ENCODE measurements at regions not wholly inside any gene's neighbourhood (a gene's known extent, or its start where the extent isn't known, plus 50 kb on each side); places are given as distances from the start of the nearest gene placed in this dataset.

- no peak for TF ChIP-seq ELF1 (IDR thresholded peaks at IDR 0.05; ENCODE audit: borderline replicate concordance, low read depth)
- TF ChIP-seq SIN3A (IDR thresholded peaks at IDR 0.05; ENCODE audit: low read depth), result no peak
Measured at GRCh38 chr5:96537386-96537785, 104.3 kb upstream of the PCSK1 start (continued).

DNA sequence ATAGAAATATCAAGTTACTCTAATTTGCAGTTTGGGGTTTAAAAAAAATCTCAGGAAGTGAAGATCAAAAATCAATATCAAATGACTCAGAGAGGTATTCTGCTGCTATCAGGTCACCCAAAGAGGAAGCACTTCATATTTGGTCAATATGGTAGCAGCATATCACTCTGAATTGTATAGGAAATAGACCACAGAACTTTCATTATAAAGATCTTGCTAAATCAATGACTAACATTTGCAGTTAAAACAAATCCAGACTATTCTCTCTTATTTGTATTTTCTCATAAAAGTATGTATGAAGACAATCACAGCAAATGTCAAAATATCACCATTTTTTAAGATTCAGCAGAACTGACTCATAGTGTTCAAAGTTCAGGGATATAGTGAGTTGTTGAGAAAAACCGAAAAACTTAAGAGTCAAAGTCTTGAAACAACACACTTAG lies 105.8 kb upstream of the PCSK1 start:
- intact Hi-C loops (cut with micrococcal nuclease), result no loop called here
- Histone ChIP-seq H3K27ac (ENCODE audit: low read depth, low read length) (no peak overlapping the region), H3K9me2 (ENCODE audit: insufficient read depth) (0 out of 2 replicates have a peak, but pooled peaks cover 3% of the 10 kb centered on the region), H2AFZ (ENCODE audit: low read depth, low read length, poor library complexity, severe bottlenecking) (peak overlapping the region; percentile 37), H3K27me3 (ENCODE audit: insufficient read depth, low read length) (no peaks in the 10 kb centered on the region), H3K9ac (ENCODE audit: low read length) (no peak overlapping the region), H3K4me3 (replicated peaks in 1 of 2; ENCODE audit: low read depth in 1 of 2, low read length in 2 of 2) (no peak overlapping the region), H3K36me3 (ENCODE audit: control insufficient read depth in 1 of 2, insufficient read depth in 2 of 2, low read length in 2 of 2) (no peaks in the 10 kb centered on the region), H3K79me2 (ENCODE audit: insufficient read depth, low read length) (no peaks in the 10 kb centered on the region), H4K20me1 (ENCODE audit: insufficient read depth) (no peaks in the 10 kb centered on the region), H3K9me3 (ENCODE audit: control insufficient read depth in 1 of 2, insufficient read depth in 1 of 2, low read depth in 1 of 2, low read length in 2 of 2) (no peaks in the 10 kb centered on the region), H3K4me1 (ENCODE audit: control insufficient read depth in 1 of 2, insufficient read depth in 2 of 2, low read length in 2 of 2) (peaks cover 3 to 19% of the 10 kb centered on the region in 2 experiments; a peak in 3 of 4 replicates), H3K4me2 (ENCODE audit: low read length) (peak overlapping the region; percentile 37)
- ATAC-seq, result peak; percentile 55; the same call in 1 of the 2 replicates
- peak; percentile 34; the same call in 1 of the 2 replicates for TF ChIP-seq JUND (IDR thresholded peaks at IDR 0.05)
- TF ChIP-seq ELF1 (IDR thresholded peaks at IDR 0.05; ENCODE audit: borderline replicate concordance, low read depth), result no peak
- TF ChIP-seq TCF7L2 (IDR thresholded peaks at IDR 0.05; ENCODE audit: borderline replicate concordance, extremely low read depth, insufficient read depth, insufficient read length), result no peak
- TF ChIP-seq, protein P1, sequence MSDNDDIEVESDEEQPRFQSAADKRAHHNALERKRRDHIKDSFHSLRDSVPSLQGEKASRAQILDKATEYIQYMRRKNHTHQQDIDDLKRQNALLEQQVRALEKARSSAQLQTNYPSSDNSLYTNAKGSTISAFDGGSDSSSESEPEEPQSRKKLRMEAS (IDR thresholded peaks at IDR 0.05), result no peak
- TF ChIP-seq EGR1 (IDR thresholded peaks at IDR 0.05; ENCODE audit: low read depth), result no peak
- TF ChIP-seq, protein P2, sequence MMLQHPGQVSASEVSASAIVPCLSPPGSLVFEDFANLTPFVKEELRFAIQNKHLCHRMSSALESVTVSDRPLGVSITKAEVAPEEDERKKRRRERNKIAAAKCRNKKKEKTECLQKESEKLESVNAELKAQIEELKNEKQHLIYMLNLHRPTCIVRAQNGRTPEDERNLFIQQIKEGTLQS (IDR thresholded peaks at IDR 0.05), result no peak
- no peak for TF ChIP-seq ZNF274 (IDR thresholded peaks at IDR 0.05; ENCODE audit: low read depth, low read length)
- no peak for TF ChIP-seq CBX3 (IDR thresholded peaks at IDR 0.05; ENCODE audit: low read depth)
- TF ChIP-seq ZFX (IDR thresholded peaks at IDR 0.05), result no peak
- TF ChIP-seq POLR2A (IDR thresholded peaks at IDR 0.05; ENCODE audit: borderline replicate concordance, extremely low read depth, insufficient read depth, insufficient read length), result no peak
- TF ChIP-seq FOSL1 (IDR thresholded peaks at IDR 0.05; ENCODE audit: low read depth), result peak; percentile 61; the same call in 1 of the 2 replicates
- no peak for TF ChIP-seq RAD21 (IDR thresholded peaks at IDR 0.05; ENCODE audit: low read depth)
- DNase-seq (ENCODE audit: low read depth, low spot score), result no peak
- ChIA-PET POLR2A (no interaction called here), RAD21 (ENCODE audit: low non-redundant PET in 1 of 2, low total read pairs in 2 of 2, uncharacterized antibody in 2 of 2, unreplicated experiment in 2 of 2) (no interaction called here), CTCF (no interaction called here)
- BruUV-seq (replicated peaks), result no TSS peak

All from HCT116 (cell line).